Tibial nerve (tissue), 4 donors: ENCODE measurements at regions not wholly inside any gene's neighbourhood (a gene's known extent, or its start where the extent isn't known, plus 50 kb on each side); places are given as distances from the start of the nearest gene placed in this dataset.

ENCODE experiments used
- DNase-seq, 2 donors: peaks; one replicate each; pipeline ENCODE4 v3.0.0-alpha.2; 2019; ENCODE audit warnings: low spot score in 2 of 2
- H3K27ac ChIP-seq, 4 donors: fragments of 200-600 bp; sonication (generic) in 3 of 4; one replicate each; pipeline ENCODE4 v1.5.1; 2017 to 2019; ENCODE audit warnings: mild to moderate bottlenecking in 1 of 4
- H3K27me3 ChIP-seq, 2 donors: fragments of 200-600 bp; sonication (generic) in 1 of 2; one replicate each; pipeline versions ENCODE4 v1.5.1 to v1.6.0; 2017 to 2019
- H3K36me3 ChIP-seq, 3 donors: fragments of 200-600 bp; sonication (generic); one replicate each; pipeline ENCODE4 v1.5.1; 2018 to 2019
- H3K4me1 ChIP-seq, 4 donors: fragments of 200-600 bp; sonication (generic) in 3 of 4; one replicate each; pipeline ENCODE4 v1.5.1; 2017 to 2019
- H3K4me3 ChIP-seq, 4 donors: fragments of 200-600 bp; sonication (generic) in 3 of 4; one replicate each; pipeline ENCODE4 v1.5.1; 2017 to 2019; ENCODE audit warnings: mild to moderate bottlenecking in 1 of 4, moderate library complexity in 1 of 4
- H3K9me3 ChIP-seq, 4 donors: fragments of 200-600 bp; sonication (generic) in 3 of 4; one replicate each; pipeline ENCODE4 v1.5.1; 2017 to 2019
- EP300 ChIP-seq, 2 donors: sonication (generic); formaldehyde crosslinking; IDR thresholded peaks; one replicate each; pipeline ENCODE4 v1.6.1; 2017; ENCODE audit warnings: antibody characterized with exemption in 2 of 2, mild to moderate bottlenecking in 1 of 2
- POLR2A ChIP-seq, 2 donors: fragments of 450-650 bp; IDR thresholded peaks; one replicate each; pipeline ENCODE4 v1.6.1; 2017; ENCODE audit warnings: antibody characterized with exemption in 2 of 2, mild to moderate bottlenecking in 2 of 2, moderate library complexity in 2 of 2
- WGBS, 2 donors: methylation state at CpG; one replicate each; pipeline ENCODE4 v1.1.5; 2018; 5-methylcytosine and 5-hydroxymethylcytosine counted together
- TF ChIP-seq, protein P1 (sequence below), 5 experiments: fragments of 200-600 bp in 3 of 5; fragments of 450-650 bp in 2 of 5; sonication (generic) in 3 of 5; IDR thresholded peaks; one replicate each; pipeline ENCODE4 v1.5.1; 2016 to 2019; ENCODE audit warnings: antibody characterized with exemption in 5 of 5, mild to moderate bottlenecking in 3 of 5, moderate library complexity in 2 of 5

DNA sequence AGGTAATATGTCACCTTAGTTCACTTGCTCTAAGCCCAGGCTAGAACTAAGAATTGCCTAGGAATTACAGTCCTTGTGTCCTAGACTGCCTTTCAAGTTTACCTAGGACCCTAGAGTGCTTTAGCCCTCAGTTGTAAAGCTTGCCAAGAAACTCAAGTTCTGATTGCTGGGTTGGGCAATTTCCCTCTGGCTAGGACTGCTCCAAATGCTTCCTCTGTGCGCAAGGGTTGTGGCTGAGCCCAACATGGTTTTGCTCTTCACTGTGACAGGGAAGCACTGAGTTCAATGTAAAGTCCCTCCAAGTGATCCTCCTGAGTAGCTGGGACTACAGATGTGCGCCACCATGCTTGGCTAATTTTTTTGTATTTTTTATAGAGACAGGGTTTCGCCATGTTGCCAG lies 102.3 kb upstream of the NEK7 start:
- Histone ChIP-seq H3K27ac (no peak overlapping the region), H3K36me3 (no peaks in the 10 kb centered on the region), H3K4me3 (no peak overlapping the region), H3K9me3 (peaks cover 0 to 5% (median 0%) of the 10 kb centered on the region in 4 donors), H3K4me1 (no peaks in the 10 kb centered on the region), H3K27me3 (no peaks in the 10 kb centered on the region)
- no peak for DNase-seq
- 93 to 96% methylated on average over 3 of the region's 3 CpGs for WGBS, 2 donors
- TF ChIP-seq EP300 (IDR thresholded peaks at IDR 0.05) (no peak), POLR2A (IDR thresholded peaks at IDR 0.05) (no peak)
- TF ChIP-seq, protein P1, sequence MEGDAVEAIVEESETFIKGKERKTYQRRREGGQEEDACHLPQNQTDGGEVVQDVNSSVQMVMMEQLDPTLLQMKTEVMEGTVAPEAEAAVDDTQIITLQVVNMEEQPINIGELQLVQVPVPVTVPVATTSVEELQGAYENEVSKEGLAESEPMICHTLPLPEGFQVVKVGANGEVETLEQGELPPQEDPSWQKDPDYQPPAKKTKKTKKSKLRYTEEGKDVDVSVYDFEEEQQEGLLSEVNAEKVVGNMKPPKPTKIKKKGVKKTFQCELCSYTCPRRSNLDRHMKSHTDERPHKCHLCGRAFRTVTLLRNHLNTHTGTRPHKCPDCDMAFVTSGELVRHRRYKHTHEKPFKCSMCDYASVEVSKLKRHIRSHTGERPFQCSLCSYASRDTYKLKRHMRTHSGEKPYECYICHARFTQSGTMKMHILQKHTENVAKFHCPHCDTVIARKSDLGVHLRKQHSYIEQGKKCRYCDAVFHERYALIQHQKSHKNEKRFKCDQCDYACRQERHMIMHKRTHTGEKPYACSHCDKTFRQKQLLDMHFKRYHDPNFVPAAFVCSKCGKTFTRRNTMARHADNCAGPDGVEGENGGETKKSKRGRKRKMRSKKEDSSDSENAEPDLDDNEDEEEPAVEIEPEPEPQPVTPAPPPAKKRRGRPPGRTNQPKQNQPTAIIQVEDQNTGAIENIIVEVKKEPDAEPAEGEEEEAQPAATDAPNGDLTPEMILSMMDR (IDR thresholded peaks at IDR 0.05): no peak

DNA sequence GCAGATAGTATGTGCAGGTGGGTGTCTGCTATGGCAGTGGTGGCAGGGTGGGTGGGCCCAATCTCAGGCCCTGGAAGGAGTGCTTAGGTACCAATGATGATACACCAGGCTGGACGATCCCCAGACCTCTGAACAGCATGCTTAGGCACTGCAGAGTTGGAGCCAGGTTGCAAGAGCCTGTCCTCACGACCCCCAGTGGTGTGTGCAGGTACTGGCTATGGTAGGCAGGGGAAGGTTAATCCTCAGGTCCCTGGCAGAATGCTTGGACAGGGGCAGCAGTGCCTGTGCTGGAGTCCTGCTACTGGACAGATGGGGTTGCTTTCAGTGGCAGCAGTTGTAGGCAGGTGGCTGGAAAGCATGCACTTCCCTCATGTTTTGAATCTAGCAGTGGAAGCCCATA lies 100.5 kb upstream of the NEK7 start:
- H3K4me3 ChIP-seq: no peak overlapping the region
- no peak for DNase-seq
- H3K4me1 ChIP-seq: no peaks in the 10 kb centered on the region
- no peaks in the 10 kb centered on the region for H3K9me3 ChIP-seq
- TF ChIP-seq, protein P1 (IDR thresholded peaks at IDR 0.05): no peak
- TF ChIP-seq POLR2A (IDR thresholded peaks at IDR 0.05) (no peak), EP300 (IDR thresholded peaks at IDR 0.05) (no peak)
- H3K27ac ChIP-seq: no peak overlapping the region
- no peaks in the 10 kb centered on the region for H3K36me3 ChIP-seq
- WGBS, 2 donors: 22% methylated on average over 2 of the region's 2 CpGs; no CpG with 5 or more reads in 1 of the 2 donors
- H3K27me3 ChIP-seq: no peaks in the 10 kb centered on the region

DNA sequence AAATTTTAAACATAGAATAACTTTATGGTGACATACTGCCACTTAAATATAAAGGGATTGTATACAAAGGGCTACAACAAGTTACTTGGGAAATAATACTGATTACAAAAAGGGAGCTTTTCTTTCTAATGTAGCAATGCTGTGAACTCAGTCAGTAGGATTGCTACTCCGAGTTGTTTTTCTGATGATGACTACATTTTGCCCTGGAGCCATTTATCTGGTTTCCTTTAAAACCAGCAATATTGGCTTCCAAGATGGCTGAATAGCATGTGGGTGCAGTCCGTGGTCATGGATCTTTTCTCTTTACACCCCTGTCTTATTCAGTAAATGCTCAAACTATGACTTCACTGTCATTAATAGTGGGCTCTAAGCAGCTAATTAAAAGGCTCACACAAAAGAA lies 92.6 kb upstream of the NEK7 start:
- no peak for DNase-seq

DNA sequence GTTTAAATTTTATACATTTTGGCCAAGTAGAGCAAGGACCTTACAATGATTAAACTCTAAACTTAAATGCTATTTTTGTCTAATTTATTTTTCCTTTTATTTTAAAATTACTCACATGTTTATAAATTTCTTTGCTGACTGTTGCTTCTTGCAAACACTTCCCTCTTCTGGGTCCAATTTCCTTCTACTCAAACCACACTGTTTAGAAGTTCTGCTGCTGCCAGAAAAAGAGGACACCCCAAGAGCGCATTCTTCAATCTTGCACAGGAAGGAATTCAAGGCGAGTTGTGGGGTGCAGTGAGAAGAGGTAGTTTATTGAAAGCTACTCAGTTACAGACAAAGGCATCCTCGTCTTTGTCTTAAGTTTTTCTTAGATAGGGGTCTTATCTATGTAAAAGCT lies 88.5 kb upstream of the NEK7 start:
- Histone ChIP-seq H3K27ac (no peak overlapping the region), H3K4me1 (no peaks in the 10 kb centered on the region), H3K9me3 (no peaks in the 10 kb centered on the region), H3K27me3 (no peaks in the 10 kb centered on the region), H3K36me3 (no peaks in the 10 kb centered on the region), H3K4me3 (no peak overlapping the region)
- no peak for DNase-seq
- WGBS, 2 donors: 67 to 72% methylated on average over 3 of the region's 3 CpGs
- TF ChIP-seq, protein P1 (IDR thresholded peaks at IDR 0.05): no peak
- TF ChIP-seq POLR2A (IDR thresholded peaks at IDR 0.05): no peak
- TF ChIP-seq EP300 (IDR thresholded peaks at IDR 0.05): no peak

More for the DNA sequence above, 92.6 kb upstream of the NEK7 start:
- H3K9me3 ChIP-seq: no peaks in the 10 kb centered on the region
- H3K27me3 ChIP-seq: no peaks in the 10 kb centered on the region
- TF ChIP-seq, protein P1 (IDR thresholded peaks at IDR 0.05): no peak
- TF ChIP-seq POLR2A (IDR thresholded peaks at IDR 0.05) (no peak), EP300 (IDR thresholded peaks at IDR 0.05) (no peak)
- H3K36me3 ChIP-seq: no peaks in the 10 kb centered on the region
- H3K4me3 ChIP-seq: no peak overlapping the region
- no peaks in the 10 kb centered on the region for H3K4me1 ChIP-seq
- H3K27ac ChIP-seq: no peak overlapping the region
- WGBS, 2 donors: 50 to 69% methylated on average over 2 of the region's 2 CpGs

DNA sequence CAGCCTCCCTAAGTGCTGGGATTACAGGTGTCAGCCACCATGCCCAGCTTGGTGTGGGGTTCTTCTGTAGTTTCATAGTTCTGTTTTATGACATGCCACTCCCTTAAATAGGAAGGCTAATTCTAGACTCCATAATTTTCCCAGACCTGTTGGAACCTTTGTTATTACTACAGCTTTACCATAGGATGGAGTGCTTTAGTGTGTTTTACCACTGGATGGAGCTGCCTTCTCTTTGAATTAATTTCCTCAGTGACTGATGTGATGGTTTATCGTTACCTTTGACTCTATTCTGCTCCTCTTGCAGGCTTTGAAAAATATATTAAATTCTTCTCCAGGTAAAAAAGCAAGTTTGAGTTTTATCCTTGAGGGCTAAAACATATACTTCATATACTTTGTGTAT lies 84.6 kb upstream of the NEK7 start:
- no peaks in the 10 kb centered on the region for H3K27me3 ChIP-seq
- 70 to 78% methylated on average over 1 of the region's 1 CpG for WGBS, 2 donors
- no peaks in the 10 kb centered on the region for H3K4me1 ChIP-seq
- TF ChIP-seq POLR2A (IDR thresholded peaks at IDR 0.05): no peak
- no peak for TF ChIP-seq EP300 (IDR thresholded peaks at IDR 0.05)
- TF ChIP-seq, protein P1 (IDR thresholded peaks at IDR 0.05): no peak
- H3K27ac ChIP-seq: no peak overlapping the region
- H3K36me3 ChIP-seq: no peaks in the 10 kb centered on the region
- no peaks in the 10 kb centered on the region for H3K9me3 ChIP-seq
- no peak overlapping the region for H3K4me3 ChIP-seq
- no peak for DNase-seq
